Panc1 (cell line): ENCODE measurements at regions not wholly inside any gene's neighbourhood (a gene's known extent, or its start where the extent isn't known, plus 50 kb on each side); places are given as distances from the start of the nearest gene placed in this dataset.

ENCODE experiments used
- ATAC-seq: fragments of 200-7000 bp; cut with Tn5 transposase; 2 replicates; pipeline ENCODE4 v1.9.1; 2020; ENCODE audit warnings: mild to moderate bottlenecking, moderate library complexity
- BruUV-seq: library from RNA; stranded (reverse); fragments of 400-500 nt; replicated peaks from 2 replicates; lab custom pipeline; 2021; lab: Mats Ljungman, UMichigan
- CTCF ChIA-PET: fragments of 300-600 bp; sonication (Branson Sonifier 250); formaldehyde crosslinking; loops from one replicate; lab custom pipeline; 2022; ENCODE audit warnings: antibody characterized with exemption; lab: Charles Lee
- POLR2A ChIA-PET: fragments of 300-600 bp; sonication (Branson Sonifier 250); formaldehyde crosslinking; loops from one replicate; lab custom pipeline; 2022; ENCODE audit warnings: antibody characterized with exemption; lab: Charles Lee
- DNase-seq: peaks from one replicate; pipeline ENCODE4 v3.0.0-alpha.2; 2010; ENCODE audit warnings: low read depth, low spot score
- H3K27ac ChIP-seq: 2 replicates; pipeline ENCODE4 v1.5.1; 2011; ENCODE audit warnings: mild to moderate bottlenecking, low read length, inconsistent platforms
- H3K27me3 ChIP-seq: fragments of 200-500 bp; sonication (Bioruptor generic); 2 replicates; pipeline ENCODE4 v1.6.0; 2014; ENCODE audit warnings: low read length, inconsistent platforms; ENCODE audit not compliant: control insufficient read depth, insufficient read depth
- H3K36me3 ChIP-seq: fragments of 200-500 bp; sonication (Bioruptor generic); 2 replicates; pipeline ENCODE4 v1.5.1; 2014; ENCODE audit warnings: inconsistent platforms, mild to moderate bottlenecking, low read length, moderate library complexity; ENCODE audit not compliant: control insufficient read depth, insufficient read depth
- H3K4me1 ChIP-seq: 2 replicates; pipeline ENCODE4 v1.5.1; 2011; ENCODE audit warnings: inconsistent platforms, mild to moderate bottlenecking, low read length, moderate library complexity; ENCODE audit not compliant: control insufficient read depth, insufficient read depth
- H3K4me3 ChIP-seq, 2 experiments: 2 replicates each; pipeline ENCODE4 v1.5.1; 2011 to 2012; ENCODE audit warnings: low read depth in 2 of 2, low read length in 2 of 2, mild to moderate bottlenecking in 2 of 2, inconsistent platforms in 1 of 2, moderate library complexity in 1 of 2
- H3K9me3 ChIP-seq: fragments of 200-500 bp; sonication (Bioruptor generic); 2 replicates; pipeline ENCODE4 v1.5.1; 2014; ENCODE audit warnings: low read depth, mild to moderate bottlenecking, inconsistent platforms, low read length, moderate library complexity; ENCODE audit not compliant: control insufficient read depth, insufficient read depth
- CTCF ChIP-seq: fragments of 450-650 bp; IDR thresholded peaks from 2 replicates; pipeline ENCODE4 v1.5.1; 2017; ENCODE audit warnings: mild to moderate bottlenecking
- POLR2AphosphoS5 ChIP-seq: IDR thresholded peaks from 2 replicates; pipeline ENCODE4 v1.6.1; 2012; ENCODE audit warnings: mild to moderate bottlenecking, low read depth, low read length, moderate library complexity
- REST ChIP-seq, 2 experiments: IDR thresholded peaks; 2 replicates each; pipeline ENCODE4 v1.6.1; 2011 to 2012; ENCODE audit warnings: low read depth in 2 of 2, control low read depth in 1 of 2, low read length in 1 of 2, mild to moderate bottlenecking in 1 of 2, moderate library complexity in 1 of 2; ENCODE audit not compliant: insufficient read depth in 1 of 2
- SIN3A ChIP-seq: IDR thresholded peaks from 2 replicates; pipeline ENCODE4 v1.6.1; 2012; ENCODE audit warnings: low read depth, mild to moderate bottlenecking, low read length, moderate library complexity, borderline replicate concordance; ENCODE audit not compliant: insufficient read depth
- TCF7L2 ChIP-seq: IDR thresholded peaks from 2 replicates; pipeline ENCODE4 v1.6.1; 2011; ENCODE audit warnings: mild to moderate bottlenecking, low read depth, low read length, inconsistent platforms
- in situ Hi-C: cut with HindIII; loops from 2 replicates; pipeline ENCODE4 v1.10.0; 2016; ENCODE audit warnings: low sequenced_read_pairs, low pct_unique_long_range_greater_than_20kb
- intact Hi-C: fragments of 100-400 bp; cut with micrococcal nuclease; formaldehyde crosslinking; loops from one replicate; pipeline ENCODE4 v1.10.0; 2022; ENCODE audit not compliant: unreplicated experiment

DNA sequence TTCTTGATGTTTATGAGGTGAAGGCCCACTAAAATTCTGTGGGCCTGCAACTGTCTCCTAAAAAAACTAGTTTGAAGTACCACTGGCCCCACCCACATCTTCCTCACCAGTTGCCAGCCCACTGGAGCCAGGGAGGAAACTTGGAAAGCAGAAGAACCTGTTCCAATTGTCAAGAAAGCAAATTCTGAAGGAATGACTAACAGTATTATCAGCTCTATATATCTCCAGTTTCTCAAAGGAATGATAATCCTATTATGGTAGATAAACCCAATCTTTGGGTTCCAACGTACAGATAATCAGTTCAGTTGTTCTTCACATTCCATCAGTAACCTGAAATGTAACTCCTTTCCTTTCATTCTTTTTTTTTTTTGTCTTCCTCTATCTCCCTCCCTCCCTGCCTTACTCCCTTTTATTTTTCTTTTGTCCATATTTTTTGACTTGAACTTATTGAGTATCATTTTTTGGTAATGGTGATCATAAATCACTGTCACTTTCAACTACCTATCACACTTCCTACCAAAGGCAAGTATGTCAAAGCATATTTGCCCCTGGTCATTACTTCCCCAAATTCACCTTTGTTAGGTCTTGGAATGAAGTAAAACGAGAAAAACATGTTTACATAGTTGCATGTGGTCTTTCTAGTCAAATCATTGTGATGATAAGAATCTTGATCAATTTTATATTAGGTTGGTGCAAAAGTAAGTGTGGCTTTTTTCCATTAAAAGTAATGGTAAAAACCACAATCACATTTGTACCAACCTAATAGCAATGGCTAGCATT, 943.4 kb downstream of the TTLL7 start:
- Histone ChIP-seq H3K27ac (no peak overlapping the region), H3K4me1 (no peaks in the 10 kb centered on the region), H3K4me3 (no peak overlapping the region), H3K36me3 (no peaks in the 10 kb centered on the region), H3K27me3 (no peaks in the 10 kb centered on the region), H3K9me3 (0 out of 2 replicates have a peak, but pooled peaks cover 5% of the 10 kb centered on the region)
- TF ChIP-seq SIN3A (no peak), REST (IDR thresholded peaks at IDR 0.05; ENCODE audit: insufficient read depth in 1 of 2, low read depth in 2 of 2, low read length in 1 of 2) (no peak), CTCF (no peak), TCF7L2 (no peak), POLR2AphosphoS5 (no peak)
- CTCF ChIA-PET: no interaction called here
- POLR2A ChIA-PET: no interaction called here
- ATAC-seq (no peak), DNase-seq (no peak)
- intact Hi-C loops: no loop called here
- in situ Hi-C loops: no loop called here
- no TSS peak for BruUV-seq

GRCh38 chr1:83053446-83053845, 945.5 kb downstream of the TTLL7 start:
- no peak for ATAC-seq
- H3K9me3 ChIP-seq: 0 out of 2 replicates have a peak, but pooled peaks cover 5% of the 10 kb centered on the region
- POLR2A ChIA-PET: no interaction called here
- no TSS peak for BruUV-seq
- H3K27ac ChIP-seq: no peak overlapping the region
- no peaks in the 10 kb centered on the region for H3K36me3 ChIP-seq
- in situ Hi-C loops (no loop called here), intact Hi-C loops (no loop called here)
- no peak overlapping the region for H3K4me3 ChIP-seq
- TF ChIP-seq CTCF: no peak
- no peak for TF ChIP-seq POLR2AphosphoS5
- no peak for TF ChIP-seq SIN3A
- no peak for TF ChIP-seq TCF7L2
- no peak for TF ChIP-seq REST (IDR thresholded peaks at IDR 0.05; ENCODE audit: insufficient read depth in 1 of 2, low read depth in 2 of 2, low read length in 1 of 2)
- no peaks in the 10 kb centered on the region for H3K4me1 ChIP-seq
- H3K27me3 ChIP-seq: no peaks in the 10 kb centered on the region
- CTCF ChIA-PET: no interaction called here
- no peak for DNase-seq
